ENCODE measurements at regions not wholly inside any gene's neighbourhood (a gene's known extent, or its start where the extent isn't known, plus 50 kb on each side); places are given as distances from the start of the nearest gene placed in this dataset.
"Not testable (repeated sequence)": the region's sequence is repeated elsewhere in the genome, so short reads cannot be mapped to it uniquely, and the experiment has no call there.

GRCh38 chr2:239548965-239549595 is 148.3 kb upstream of the HDAC4 start:
- no peak for DNase-seq (ENCODE audit: extremely low read depth, low read depth)

GRCh38 chr2:239548451-239548871 is 147.6 kb upstream of the HDAC4 start:
- no peak for DNase-seq (ENCODE audit: extremely low read depth, low read depth)

- DNase-seq (ENCODE audit: extremely low read depth, low read depth) = not testable (repeated sequence)
Observed at GRCh38 chr2:239547140-239547539, 146.3 kb upstream of the HDAC4 start.

GRCh38 chr2:239546541-239546940 is 145.7 kb upstream of the HDAC4 start:
- no peak for DNase-seq (ENCODE audit: extremely low read depth, low read depth)

- DNase-seq (ENCODE audit: extremely low read depth, low read depth) = no peak
Observed at GRCh38 chr2:239545741-239546392, 145.0 kb upstream of the HDAC4 start.

- DNase-seq (ENCODE audit: extremely low read depth, low read depth) = no peak
Observed at GRCh38 chr2:239544918-239545465, 144.2 kb upstream of the HDAC4 start.

- DNase-seq (ENCODE audit: extremely low read depth, low read depth) = no peak
Observed at GRCh38 chr2:239544143-239544917, 143.5 kb upstream of the HDAC4 start.

GRCh38 chr2:239543702-239544101 is 142.9 kb upstream of the HDAC4 start:
- no peak for DNase-seq (ENCODE audit: extremely low read depth, low read depth)

- no peak for DNase-seq (ENCODE audit: extremely low read depth, low read depth)
Observed at GRCh38 chr2:239540174-239540573, 139.4 kb upstream of the HDAC4 start.

GRCh38 chr2:239539776-239540100 is 138.9 kb upstream of the HDAC4 start:
- DNase-seq (ENCODE audit: extremely low read depth, low read depth) = no peak

GRCh38 chr2:239539083-239539775 is 138.4 kb upstream of the HDAC4 start:
- no peak for DNase-seq (ENCODE audit: extremely low read depth, low read depth)

GRCh38 chr2:239538357-239539052 is 137.7 kb upstream of the HDAC4 start:
- no peak for DNase-seq (ENCODE audit: extremely low read depth, low read depth)

GRCh38 chr2:239537633-239538356 is 137.0 kb upstream of the HDAC4 start:
- no peak for DNase-seq (ENCODE audit: extremely low read depth, low read depth)

- DNase-seq (ENCODE audit: extremely low read depth, low read depth) = no peak
Observed at GRCh38 chr2:239536186-239536585, 135.4 kb upstream of the HDAC4 start.

- no peak for DNase-seq (ENCODE audit: extremely low read depth, low read depth)
Observed at GRCh38 chr2:239535413-239536144, 134.8 kb upstream of the HDAC4 start.

GRCh38 chr2:239534581-239535412 is 134.0 kb upstream of the HDAC4 start:
- no peak for DNase-seq (ENCODE audit: extremely low read depth, low read depth)

GRCh38 chr2:239533569-239534316 is 132.9 kb upstream of the HDAC4 start:
- DNase-seq (ENCODE audit: extremely low read depth, low read depth) = no peak
